HG03135 (cell line): ENCODE measurements at regions not wholly inside any gene's neighbourhood (a gene's known extent, or its start where the extent isn't known, plus 50 kb on each side); places are given as distances from the start of the nearest gene placed in this dataset.

Experiments
- ATAC-seq: cut with Tn5 transposase; IDR thresholded peaks from one replicate; pipeline ENCODE4 v1.9.1; 2021; ENCODE audit warnings: mild to moderate bottlenecking, moderate library complexity; ENCODE audit not compliant: unreplicated experiment

DNA sequence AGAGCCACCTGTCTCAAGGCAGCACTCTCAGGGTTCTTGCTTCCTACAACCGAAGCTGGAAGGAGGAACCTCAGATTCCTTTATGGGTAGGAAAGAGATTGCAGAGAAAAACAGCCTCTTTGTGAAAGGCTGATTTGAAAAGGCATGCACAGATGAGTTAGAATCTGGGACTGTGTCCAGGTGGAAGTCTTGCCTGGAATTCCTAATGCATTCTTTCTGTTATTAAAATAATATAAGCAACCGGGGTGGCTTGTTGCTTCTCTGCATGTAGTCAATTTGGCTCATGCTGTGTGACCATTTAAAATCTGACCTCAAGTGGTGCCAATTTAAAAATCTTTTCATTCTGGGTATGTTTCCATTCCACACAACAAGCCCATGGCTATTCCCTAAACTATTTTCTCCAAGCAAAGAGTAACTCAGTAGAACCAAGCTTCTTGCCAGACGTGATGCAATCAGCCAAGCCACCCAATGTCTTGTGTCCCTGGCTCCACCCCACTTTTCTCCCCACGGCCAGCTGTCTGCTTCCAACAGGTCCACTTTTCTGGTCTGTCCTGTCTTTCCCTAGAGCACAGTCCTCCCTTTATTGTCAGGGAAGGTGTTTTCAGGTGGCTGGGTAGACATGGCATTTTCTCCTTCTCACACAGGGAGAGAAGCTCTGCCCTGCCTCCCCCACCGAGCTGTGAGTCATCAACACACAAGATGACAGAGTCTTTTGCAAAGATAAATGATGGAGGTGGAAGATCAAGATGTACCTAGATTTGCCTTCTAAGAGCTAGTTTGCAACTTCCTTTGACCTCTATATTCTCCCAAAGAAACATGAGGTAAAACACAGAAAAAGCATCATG is 394.3 kb downstream of the FOXO1 start:
- no peak for ATAC-seq

DNA sequence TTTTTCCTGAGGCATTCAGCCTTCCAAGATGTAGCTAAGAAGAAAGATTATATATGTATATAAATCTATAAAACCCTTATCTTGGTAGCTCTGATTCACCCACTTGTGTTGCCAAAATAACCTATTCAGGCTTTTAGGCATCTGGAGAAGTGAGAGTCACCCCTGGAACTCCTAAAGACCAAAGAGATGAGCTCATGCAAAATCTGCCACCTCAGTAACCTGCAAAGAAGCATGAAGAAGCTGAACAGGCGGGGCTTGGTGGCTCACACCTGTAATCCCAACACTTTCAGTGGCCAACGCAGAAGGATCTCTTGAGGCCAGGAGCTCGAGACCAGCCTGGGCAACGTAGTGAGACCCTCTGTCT is 393.7 kb downstream of the FOXO1 start:
- no peak for ATAC-seq

DNA sequence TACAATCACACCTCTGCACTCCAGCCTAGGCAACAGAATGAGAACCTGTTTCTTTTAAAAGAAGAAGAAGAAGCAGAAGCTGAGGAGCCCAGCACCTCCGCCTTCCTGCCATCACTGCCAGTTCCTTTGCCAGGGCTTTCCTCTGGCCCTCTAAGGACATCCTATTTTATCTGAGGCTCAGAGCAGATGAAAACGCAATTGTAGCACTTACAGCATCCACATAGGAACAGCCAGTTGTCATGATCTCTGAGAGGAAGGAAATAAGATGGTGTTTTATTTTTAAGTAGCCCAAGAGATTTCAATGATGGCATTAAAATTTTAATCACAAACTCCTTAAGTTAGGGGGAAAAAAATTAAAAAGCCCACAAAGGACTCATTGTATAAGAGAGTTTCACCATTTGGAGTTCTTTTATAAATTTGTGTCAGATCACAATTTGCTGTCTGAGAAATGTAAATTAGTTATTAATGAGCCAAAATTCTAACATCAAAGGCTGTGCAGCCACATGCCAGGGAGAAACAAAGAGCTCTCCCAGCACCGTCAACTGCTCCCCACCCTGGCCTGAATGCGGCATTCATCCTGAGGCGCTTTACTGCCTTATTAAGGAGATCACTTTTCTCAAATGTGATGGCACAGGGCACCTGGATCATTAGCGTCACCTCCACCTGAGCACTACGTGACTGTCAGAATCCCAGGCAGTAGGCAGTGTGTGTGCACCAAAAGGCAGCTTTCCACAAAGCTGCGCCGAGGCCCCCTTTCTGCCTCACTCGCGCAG is 393.0 kb downstream of the FOXO1 start:
- no peak for ATAC-seq

DNA sequence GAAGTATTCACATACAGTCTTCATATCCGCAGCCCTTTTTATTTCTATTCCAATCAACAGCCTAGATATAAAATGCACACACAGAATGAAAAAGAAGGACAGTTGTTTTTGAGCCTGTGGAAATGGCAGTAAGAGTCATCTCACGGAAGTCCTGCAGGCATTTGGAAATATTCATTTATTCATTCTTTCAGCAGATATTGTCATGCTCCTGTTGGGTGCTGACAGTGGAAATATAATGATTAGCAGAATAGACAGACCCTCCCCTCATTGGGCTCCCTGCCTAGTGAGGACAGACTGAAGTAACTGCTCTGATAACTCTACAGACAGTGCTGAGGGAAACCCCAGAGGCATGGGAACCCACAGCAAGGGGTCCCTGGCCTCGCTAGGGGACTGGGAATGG is 392.3 kb downstream of the FOXO1 start:
- ATAC-seq: no peak

DNA sequence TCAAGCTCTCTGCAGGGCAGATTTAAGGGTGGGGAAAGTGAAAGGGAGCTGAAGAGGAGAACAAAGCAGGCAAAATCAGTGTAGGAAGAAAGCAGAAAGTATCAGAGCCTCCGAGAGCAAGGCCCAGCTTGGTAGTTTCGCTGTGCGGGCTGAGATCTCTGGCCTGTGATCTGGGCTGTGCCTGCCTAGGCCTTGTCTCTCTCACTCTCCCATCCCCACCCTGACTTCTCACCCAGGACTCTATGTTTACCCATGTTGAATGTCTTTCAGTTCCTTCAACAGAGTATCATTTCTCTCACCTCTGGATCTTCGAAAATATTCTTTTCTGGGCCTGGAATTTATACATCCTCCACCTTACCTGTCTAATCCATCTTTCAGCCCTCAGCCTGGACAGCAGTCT is 391.3 kb downstream of the FOXO1 start:
- no peak for ATAC-seq

DNA sequence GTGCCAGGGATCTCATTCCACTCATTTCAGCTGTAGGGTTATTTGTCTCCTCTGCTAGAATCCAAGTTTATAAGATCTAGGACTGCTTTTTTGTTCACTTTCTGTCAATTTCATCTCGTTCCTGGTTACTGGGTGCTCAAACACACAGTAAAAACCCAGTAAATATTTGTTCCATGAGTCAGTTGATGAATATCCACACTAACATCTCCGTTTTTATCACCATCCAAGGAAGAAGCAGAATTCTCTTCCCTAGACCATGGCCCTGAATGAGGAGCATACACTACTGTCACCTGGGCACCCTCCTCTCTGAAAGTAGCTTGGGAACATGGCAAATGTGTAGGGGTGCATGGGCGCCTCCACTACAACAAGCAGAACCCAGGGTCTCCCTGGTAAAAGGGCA is 390.8 kb downstream of the FOXO1 start:
- no peak for ATAC-seq

DNA sequence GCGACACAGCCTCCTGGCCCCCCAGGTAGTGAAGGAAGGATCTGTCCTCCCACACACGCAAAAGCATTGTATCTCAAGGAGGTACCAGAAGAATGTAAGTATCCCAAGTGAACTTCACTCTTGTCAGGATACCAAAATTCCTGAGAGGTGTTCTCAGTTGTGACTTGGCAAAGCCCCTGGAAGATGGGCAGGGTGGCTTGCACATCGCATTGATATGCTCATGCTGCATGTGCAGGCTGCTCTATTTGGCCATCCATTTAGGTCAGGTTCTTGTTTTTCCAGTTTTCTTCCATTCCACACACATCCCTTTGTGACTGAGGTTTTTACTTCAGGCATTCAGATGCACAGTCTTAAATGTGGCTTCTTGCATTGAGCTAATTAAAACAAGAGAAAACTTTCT is 382.8 kb downstream of the FOXO1 start:
- no peak for ATAC-seq

DNA sequence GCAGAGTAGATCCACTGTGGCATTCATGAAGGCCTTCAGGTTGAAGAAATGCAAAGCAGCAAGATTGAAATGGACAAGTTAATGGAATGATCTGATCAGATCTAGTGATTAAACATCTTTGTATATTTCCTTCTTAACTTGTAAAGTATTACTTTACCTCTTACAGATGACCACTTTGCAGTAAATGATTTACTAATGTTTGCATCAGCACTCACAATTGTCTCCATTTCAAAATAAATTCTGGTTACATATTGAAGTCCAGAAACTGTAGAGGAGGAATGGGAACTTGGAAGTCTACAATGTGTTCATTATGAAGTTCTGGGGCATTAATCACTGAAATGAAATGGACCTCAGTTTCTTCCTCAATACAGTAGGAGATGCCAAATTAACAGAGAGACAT is 380.8 kb downstream of the FOXO1 start:
- ATAC-seq: no peak

DNA sequence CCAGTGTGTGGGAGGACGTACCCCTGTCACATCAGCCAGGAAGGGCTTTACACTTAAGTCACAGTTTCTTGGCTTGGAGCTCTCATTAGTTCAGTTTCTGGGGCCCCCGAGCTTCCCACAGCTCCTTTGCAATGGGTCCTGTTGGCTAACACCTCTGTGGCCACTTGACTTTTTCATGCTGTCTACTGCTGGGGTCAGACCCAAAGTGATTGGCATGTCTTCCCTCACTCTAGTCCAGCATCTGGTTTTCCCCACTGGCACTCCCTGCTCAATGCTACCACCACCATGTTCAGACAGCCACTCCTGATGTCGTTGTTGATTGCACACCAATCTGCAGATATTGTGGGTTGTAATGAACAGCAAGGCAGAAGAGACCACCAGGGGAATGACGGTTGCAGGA is 379.0 kb downstream of the FOXO1 start:
- no peak for ATAC-seq

DNA sequence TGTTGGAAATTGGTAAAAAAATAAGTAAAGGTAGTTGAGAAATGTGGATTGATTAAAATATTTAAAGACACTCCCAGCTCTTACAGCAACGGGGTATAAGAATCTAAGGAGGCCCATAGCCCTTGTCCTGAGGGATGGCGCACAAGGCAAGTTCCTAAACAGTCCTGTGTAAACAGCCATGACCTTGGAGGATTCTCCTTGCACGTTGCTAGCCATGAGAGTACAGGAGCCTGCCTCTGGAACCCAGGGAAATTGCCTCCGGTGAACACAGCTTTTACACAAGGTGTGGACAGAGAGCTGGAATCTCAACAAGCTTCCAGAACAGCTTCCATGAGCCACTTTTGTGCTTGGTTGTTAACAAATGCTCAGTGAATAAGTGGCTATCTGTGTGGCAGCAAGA is 378.2 kb downstream of the FOXO1 start:
- ATAC-seq: no peak

DNA sequence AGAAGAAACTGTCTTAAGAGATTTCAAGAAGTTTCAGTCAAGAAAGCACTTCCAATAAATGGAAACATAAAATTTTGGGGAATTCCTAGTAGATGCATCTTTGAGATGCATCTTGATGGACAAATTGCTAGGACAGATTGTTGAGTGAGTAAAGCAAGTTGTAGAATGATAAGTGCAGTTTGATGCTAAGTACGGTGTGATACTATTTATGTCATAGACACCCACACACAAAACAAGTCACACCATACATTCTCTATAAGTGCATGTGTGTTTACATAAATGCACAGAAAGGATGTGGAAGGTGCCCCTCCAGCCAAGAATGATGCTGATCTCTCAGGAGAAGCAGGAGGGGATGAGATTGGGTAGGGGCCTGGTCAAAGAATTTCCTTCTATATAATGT is 375.7 kb downstream of the FOXO1 start:
- ATAC-seq: no peak

DNA sequence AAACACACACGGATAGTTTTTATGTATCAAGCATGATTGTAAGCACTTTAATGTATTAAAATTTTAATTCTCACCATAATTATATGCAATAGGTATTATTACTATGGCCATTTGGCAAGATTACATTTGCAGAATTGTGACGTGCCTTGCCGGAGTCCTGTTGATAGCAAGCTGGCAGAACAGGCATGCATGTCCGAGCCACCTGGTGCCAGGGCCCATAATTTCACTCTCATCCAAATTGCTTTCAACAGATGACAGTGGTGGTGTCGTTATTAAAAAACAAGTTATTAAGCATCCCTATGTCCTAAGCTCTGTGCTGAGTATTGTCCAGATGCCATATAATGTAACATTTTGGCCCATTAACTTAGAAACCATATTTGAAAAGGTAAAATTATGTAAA is 374.3 kb downstream of the FOXO1 start:
- no peak for ATAC-seq

DNA sequence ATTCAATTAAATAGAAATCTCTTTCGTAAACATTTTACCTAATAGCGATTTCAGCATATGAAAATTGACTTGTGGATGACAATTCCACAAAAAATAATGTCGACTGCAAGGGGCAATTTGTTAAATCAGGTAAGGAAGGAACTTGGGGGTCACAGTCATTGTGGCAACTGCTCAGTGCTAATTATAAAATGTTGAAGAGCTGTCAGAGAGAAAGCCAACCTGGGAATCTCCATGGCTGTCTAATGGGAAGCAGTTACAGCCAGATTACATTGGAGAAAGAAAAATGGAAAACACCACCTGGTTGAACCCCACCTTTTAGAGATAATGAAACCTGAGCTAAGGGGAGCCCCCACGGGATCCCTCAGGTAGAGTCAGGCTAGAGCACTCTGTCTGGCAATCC is 373.9 kb downstream of the FOXO1 start:
- no peak for ATAC-seq

DNA sequence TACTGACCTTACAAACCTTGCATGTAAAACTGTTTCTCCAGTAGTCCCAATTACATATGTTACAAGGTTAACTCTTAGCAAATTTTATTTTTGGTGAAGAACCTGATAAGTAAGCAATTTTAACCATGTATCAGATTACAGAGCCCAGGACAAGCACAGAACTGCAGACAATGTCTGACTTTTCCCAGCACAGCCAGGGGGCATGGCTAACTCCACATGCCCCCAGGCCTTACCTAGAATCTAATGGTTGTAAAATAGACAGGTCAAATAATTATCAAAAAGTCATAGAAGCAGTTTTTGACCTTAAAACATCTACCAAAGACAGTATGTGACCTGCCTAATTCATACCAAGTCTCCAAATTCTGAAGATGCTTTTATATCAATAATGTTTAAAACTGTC is 364.1 kb downstream of the FOXO1 start:
- no peak for ATAC-seq

DNA sequence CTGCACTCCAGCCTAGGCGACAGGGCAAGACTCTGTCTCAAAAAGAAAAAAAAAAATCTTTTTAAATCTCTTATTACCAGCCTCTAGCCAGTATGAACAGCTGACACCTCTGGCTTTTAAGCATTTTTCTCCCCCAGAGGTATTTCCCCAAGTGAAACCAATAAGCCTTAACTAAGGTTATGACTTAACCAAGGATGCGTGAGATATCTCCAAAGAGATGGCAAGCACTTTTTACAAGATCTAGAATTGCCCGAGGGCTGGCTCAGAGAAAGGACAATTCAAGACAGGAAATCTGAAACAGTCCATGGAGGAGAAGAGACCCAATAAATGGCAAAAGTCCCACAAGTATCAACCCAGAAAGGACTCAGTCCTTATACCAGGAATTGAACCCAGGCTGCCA is 362.1 kb downstream of the FOXO1 start:
- no peak for ATAC-seq

DNA sequence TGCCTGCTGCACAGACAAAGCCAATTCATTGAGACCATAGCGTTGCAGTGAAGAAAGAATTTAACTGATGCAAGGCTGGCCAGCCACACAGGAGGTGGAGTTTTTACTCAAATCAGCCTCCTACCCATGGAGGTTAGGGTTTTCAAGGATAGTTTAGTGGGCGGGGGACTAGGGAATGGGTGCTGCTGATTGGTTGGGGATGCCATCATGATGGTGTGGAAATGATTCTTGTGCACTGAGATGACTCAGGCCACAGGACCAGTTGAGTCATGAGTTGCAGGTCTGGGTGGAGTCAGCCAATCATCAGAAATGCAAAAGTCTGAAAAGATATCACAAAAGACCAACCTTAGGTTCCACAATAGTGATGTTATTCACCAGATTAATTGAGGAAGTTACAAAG is 359.6 kb downstream of the FOXO1 start:
- ATAC-seq: no peak

DNA sequence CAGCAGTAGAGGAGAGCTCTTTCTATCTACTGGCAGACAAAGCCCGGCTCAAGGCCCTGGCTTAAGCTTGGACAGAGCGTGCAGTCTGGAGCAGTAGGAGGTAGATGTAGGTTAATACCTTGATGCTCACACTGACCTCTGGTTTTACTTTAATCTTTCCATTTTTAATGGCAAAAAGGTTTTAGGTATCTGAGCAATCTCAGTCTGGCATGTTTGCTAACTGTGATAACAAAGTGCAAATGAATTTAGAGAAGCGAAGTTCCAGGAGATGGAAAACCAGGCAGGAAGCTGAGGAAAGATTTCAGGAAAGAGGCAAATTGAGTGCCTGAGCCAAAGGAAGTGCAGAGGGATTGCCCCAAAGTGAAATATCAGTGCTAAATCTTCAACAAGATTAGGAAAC is 356.6 kb downstream of the FOXO1 start:
- ATAC-seq: no peak

DNA sequence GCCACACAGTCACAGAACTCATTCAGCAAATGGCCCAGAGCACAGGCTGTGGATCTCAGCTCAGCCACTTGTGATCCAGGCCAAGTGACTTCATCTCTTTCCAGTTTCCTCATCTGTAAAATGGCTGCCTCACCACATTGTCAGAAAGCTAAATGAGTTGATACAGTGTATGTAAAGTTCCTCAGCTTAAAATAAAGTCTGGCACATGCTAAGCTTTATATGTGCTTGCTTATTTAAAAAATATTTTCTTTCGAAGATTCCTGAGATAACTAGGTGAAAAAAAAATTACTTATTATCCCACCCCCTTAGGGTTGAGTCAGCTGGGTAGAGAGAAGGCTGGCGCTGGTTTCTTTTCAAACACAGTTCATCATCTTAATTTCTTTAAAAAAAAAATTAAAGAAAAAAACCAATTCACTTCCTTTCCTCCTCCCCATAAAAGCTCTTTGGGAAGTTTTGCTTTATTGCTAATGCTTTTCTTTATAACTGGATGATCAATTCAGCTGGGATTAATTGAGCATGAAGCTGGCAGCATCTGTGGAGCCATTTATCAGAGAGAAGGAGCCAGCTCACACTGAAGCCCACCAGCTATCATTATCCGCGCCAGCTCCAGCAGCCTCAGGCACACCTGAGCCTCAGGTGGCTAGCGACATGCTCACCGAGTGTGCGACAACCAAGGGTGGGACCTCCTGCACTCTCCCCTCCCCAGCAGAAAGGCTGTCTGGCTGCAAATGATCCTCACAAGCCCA is 354.9 kb downstream of the FOXO1 start:
- no peak for ATAC-seq

DNA sequence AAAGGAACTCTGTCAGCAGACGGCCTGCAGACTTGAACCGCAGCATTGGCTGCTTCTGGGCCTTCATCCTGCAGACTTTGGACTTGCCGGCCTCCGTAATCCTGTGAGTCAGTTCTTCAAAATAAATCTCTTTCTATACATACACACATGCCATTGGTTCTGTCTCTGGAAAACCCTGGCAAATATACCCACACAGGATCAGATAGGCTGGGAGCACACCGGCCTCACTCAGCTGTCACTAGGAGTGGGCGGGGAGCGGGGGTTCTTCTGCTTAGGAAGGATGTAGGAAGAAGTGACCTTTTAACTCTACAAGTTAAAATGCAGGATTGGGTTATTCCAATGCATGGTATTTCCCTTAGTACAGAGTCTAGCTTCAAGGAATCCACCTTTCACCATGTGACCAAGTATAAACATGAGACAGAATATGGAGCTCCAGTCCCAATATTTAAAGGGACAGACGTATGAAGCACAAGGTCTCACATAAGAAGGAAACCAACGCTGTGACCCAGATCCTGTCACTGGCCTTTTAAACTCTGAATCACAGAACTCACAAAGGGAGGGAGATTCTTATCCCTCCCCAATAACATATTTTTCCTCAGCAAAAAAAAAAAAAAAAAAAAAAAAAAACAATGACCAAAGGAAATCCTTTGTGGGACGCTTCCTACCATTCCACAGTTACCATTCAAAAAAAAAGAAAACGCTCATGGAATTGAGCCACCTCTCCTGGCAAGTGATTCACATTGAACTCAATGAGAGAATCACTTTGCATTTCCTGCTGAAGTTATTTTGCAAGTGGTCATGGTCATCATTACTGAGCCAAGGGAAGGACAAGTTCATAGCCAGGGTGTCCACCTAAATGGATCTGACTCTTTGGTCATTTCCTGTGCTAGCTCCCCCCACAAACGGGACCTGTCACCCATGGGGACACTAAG is 352.9 kb downstream of the FOXO1 start:
- no peak for ATAC-seq

DNA sequence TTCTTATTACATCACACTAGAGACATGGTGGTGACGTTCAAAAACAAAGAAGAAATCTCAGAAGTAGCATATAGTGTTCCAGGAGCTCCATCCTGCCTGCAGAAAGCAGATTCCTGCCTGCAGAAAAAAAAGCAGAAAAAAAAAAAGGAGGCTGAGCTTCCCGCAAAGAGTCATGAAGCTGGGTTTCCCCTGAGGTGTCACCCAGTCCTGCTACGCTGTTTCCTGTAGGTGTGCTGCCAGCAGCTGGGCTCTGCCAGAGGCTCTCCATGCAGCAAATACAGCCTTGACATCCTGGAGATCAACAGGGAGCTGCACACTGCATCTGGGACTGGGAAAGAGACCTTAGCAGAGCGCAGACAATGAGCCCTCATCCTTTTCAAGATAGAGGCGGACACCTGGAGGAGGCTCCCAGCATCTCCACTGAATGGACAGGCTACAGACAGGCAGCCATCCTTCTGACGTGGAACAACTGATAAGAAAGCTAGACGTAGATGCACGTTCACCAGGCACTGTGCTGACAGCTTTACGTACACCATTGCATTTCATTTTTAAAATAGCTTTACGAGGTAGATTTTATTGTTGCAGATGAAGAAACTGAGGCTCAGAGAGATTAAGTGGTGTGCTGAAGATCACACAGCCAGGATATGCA is 350.9 kb downstream of the FOXO1 start:
- ATAC-seq: no peak
